ENCODE measurements at regions not wholly inside any gene's neighbourhood (a gene's known extent, or its start where the extent isn't known, plus 50 kb on each side); places are given as distances from the start of the nearest gene placed in this dataset.
"Not testable (repeated sequence)": the region's sequence is repeated elsewhere in the genome, so short reads cannot be mapped to it uniquely, and the experiment has no call there.

DNA sequence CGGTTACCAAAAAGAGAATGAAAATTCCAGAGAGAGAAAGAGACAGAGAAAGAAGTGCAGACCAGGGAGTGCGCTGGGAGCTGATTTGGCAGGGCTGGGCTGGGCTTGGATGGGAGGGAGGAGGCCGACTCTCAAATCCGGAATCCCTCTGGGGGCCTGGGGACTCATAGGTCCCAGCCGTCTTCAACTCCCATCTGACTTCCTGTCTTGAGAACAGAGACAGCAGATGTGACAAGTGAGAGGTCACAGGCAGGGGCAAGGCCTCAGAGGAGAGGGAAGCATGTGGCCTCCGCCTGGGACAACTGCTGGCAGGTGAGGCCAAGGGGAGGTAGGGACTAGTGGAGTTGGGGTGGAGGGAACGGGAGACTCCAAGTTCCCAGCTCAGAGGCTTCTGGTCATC lies 172.9 kb downstream of the GOSR1 start:
- H3K9me3 ChIP-seq (ENCODE audit: control insufficient read depth, low read length); H3K4me3 ChIP-seq (ENCODE audit: low read length); H3K27ac ChIP-seq (ENCODE audit: low read length); DNase-seq; H3K4me1 ChIP-seq (ENCODE audit: control insufficient read depth, insufficient read depth, low read length); ATAC-seq; H3K27me3 ChIP-seq (ENCODE audit: control insufficient read depth, insufficient read depth); intact Hi-C loops (cut with DNase I): not testable (repeated sequence)
- 46% methylated on average over 5 of the region's 7 CpGs for WGBS

DNA sequence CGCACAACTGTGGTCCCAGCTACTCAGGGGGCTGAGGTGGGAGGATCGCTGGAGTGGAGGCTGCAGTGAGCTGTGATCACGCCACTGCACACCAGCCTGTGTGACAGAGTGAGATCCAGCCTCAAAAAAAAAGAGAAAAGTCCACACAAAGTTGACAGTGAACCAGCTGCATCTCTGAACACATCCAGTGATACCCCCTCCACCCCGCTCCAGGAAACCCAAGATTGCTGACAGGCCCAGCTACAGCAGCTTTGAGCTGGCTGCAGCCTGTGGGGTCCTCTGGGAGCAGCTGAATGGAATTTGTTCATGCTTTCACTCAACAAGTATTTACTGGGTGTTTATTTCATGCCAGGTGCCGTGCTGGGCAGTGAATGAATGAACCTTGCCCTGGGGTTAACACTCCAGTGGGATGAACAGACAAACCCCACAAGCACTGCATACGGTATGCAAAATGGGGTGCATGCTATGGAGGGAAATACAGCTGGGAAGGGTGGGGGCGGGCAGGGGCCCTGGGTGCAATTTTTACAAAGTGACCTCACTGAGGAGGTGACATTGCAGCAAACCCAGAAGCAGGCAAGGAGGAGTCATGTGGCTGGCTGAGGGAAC lies 170.9 kb downstream of the GOSR1 start:
- DNase-seq; ATAC-seq; intact Hi-C loops (cut with DNase I); H3K4me3 ChIP-seq (ENCODE audit: low read length); H3K27ac ChIP-seq (ENCODE audit: low read length); H3K4me1 ChIP-seq (ENCODE audit: control insufficient read depth, insufficient read depth, low read length); H3K9me3 ChIP-seq (ENCODE audit: control insufficient read depth, low read length); H3K27me3 ChIP-seq (ENCODE audit: control insufficient read depth, insufficient read depth): not testable (repeated sequence)
- WGBS = 90% methylated on average over 7 of the region's 7 CpGs

DNA sequence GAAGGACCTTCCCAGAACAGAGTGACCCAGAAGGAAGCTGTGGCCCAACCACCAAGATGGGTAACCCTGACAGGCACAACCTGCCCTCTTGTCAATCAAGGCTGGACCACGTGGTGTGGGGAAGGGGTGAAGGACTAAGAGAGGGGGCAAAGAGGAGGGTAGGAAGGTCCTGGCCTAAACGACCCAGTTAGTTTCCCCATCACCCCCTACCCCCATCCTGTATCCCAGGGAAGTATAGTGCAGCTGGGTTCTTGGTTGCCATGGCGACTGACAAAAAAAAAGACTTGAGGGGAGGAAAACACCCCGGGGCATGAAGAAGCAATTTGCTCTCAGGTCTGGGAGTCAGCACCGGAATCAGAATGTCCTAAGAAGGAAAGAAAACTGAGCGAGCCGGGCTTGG lies 168.7 kb downstream of the GOSR1 start:
- H3K4me1 ChIP-seq (ENCODE audit: control insufficient read depth, insufficient read depth, low read length); H3K4me3 ChIP-seq (ENCODE audit: low read length); intact Hi-C loops (cut with DNase I); H3K27ac ChIP-seq (ENCODE audit: low read length); DNase-seq; H3K27me3 ChIP-seq (ENCODE audit: control insufficient read depth, insufficient read depth); ATAC-seq; H3K9me3 ChIP-seq (ENCODE audit: control insufficient read depth, low read length): not testable (repeated sequence)
- 19% methylated on average over 7 of the region's 7 CpGs for WGBS

DNA sequence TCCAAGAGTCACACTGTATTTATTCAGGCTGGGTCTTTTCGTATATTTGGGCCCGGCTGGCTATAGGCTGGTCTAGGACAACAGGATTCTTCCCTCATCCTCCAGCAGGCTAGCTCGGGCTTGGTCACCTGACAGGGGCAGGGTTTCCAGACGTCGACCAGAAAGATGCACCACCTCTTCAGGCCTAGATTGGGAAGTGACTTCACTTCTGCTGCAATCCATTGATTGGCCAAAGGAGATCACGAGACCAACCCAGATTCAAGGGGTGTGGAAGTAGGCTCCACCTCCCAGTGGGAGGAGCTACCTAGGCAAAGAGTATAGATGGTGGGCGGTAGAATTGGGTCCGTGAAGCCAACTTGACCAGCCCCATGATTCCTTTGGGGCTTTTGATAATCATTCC lies 167.5 kb downstream of the GOSR1 start:
- 23% methylated on average over 4 of the region's 8 CpGs for WGBS
- H3K9me3 ChIP-seq (ENCODE audit: control insufficient read depth, low read length); H3K27me3 ChIP-seq (ENCODE audit: control insufficient read depth, insufficient read depth); intact Hi-C loops (cut with DNase I); H3K4me3 ChIP-seq (ENCODE audit: low read length); DNase-seq; H3K27ac ChIP-seq (ENCODE audit: low read length); H3K4me1 ChIP-seq (ENCODE audit: control insufficient read depth, insufficient read depth, low read length): not testable (repeated sequence)
- ATAC-seq = peak; percentile 32 to 52

DNA sequence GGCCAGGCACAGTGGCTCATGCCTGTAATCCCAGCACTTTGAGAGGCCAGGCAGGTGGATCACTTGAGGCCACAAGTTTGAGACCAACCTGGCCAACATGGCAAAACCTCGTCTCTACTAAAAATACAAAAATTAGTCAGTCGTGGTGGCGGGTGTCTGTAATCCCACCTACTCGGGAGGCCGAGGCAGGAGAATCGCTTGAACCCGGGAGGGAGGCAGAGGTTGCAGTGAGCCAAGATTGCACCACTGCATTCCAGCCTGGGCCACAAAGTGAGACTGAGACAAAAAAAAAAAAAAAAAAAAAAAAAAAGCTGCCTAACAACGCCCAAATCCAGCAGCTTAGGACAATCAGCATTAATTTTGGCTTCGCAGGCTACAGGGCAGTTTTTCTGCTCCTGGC lies 167.1 kb downstream of the GOSR1 start:
- ATAC-seq; H3K4me1 ChIP-seq (ENCODE audit: control insufficient read depth, insufficient read depth, low read length); H3K4me3 ChIP-seq (ENCODE audit: low read length); intact Hi-C loops (cut with DNase I); DNase-seq; H3K27me3 ChIP-seq (ENCODE audit: control insufficient read depth, insufficient read depth); H3K9me3 ChIP-seq (ENCODE audit: control insufficient read depth, low read length); H3K27ac ChIP-seq (ENCODE audit: low read length): not testable (repeated sequence)
- 83% methylated on average over 7 of the region's 9 CpGs for WGBS

DNA sequence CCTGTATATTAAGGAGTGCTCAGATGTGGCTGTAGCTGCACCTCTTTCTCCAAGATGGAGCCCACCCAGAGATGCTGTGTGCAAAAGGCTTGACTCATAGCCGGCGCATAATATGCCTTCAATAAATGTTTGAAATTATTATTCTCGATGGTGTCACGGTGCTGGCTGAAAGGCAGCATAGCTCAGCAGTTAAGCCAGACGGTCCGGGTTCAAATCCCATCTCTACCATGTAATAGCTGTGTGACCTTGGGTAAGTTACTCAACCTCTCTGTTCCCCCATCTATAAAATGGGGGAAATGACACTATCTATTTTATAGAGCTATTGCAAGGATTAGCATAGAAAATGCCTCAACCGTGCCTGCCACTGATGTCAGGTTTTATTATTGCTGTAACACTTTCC lies 164.2 kb downstream of the GOSR1 start:
- DNase-seq; H3K4me3 ChIP-seq (ENCODE audit: low read length); H3K27me3 ChIP-seq (ENCODE audit: control insufficient read depth, insufficient read depth); H3K27ac ChIP-seq (ENCODE audit: low read length); intact Hi-C loops (cut with DNase I); H3K9me3 ChIP-seq (ENCODE audit: control insufficient read depth, low read length); ATAC-seq; H3K4me1 ChIP-seq (ENCODE audit: control insufficient read depth, insufficient read depth, low read length): not testable (repeated sequence)
- WGBS = 94% methylated on average over 7 of the region's 7 CpGs

DNA sequence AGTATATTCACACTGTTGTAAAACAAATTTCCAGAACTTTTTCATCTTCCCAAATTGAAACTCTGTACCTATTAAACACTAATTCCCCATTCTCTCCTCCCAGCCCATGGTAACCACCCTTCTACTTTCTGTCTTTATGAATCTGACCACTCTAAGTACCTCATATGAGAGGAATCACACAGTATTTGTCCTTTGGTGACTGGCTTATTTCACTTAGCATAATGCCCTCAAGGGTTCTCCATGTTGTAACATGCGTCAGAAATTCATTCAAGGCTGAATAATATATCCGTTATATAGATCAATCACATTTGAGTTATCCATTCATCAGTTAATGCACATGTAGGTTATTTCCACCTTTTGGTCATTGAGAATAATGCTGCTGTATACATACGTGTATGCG lies 162.2 kb downstream of the GOSR1 start:
- 89% methylated on average over 3 of the region's 4 CpGs for WGBS
- H3K4me3 ChIP-seq (ENCODE audit: low read length); H3K27ac ChIP-seq (ENCODE audit: low read length); H3K27me3 ChIP-seq (ENCODE audit: control insufficient read depth, insufficient read depth); intact Hi-C loops (cut with DNase I); DNase-seq; H3K4me1 ChIP-seq (ENCODE audit: control insufficient read depth, insufficient read depth, low read length); ATAC-seq; H3K9me3 ChIP-seq (ENCODE audit: control insufficient read depth, low read length): not testable (repeated sequence)

DNA sequence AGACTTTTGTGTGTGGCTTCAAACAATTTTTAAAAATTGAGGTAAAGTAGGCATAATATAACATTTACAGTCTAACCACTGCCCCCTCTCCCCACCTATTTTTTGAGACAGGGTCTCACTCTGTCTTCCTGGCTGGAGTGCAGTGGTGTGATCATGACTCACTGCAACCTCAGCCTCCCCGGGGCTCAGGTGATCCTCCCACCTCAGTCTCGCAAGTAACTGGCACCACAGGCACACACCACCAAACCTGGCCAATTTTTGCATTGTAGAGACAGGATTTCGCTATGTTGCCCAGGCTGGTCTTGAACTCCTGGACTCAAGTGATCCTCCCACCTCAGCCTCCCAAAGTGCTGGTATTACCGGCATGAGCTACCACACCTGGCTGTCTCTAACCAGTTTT lies 161.8 kb downstream of the GOSR1 start:
- intact Hi-C loops (cut with DNase I); H3K9me3 ChIP-seq (ENCODE audit: control insufficient read depth, low read length); H3K4me1 ChIP-seq (ENCODE audit: control insufficient read depth, insufficient read depth, low read length); ATAC-seq; DNase-seq; H3K4me3 ChIP-seq (ENCODE audit: low read length); H3K27me3 ChIP-seq (ENCODE audit: control insufficient read depth, insufficient read depth); H3K27ac ChIP-seq (ENCODE audit: low read length): not testable (repeated sequence)
- 80% methylated on average over 3 of the region's 4 CpGs for WGBS

DNA sequence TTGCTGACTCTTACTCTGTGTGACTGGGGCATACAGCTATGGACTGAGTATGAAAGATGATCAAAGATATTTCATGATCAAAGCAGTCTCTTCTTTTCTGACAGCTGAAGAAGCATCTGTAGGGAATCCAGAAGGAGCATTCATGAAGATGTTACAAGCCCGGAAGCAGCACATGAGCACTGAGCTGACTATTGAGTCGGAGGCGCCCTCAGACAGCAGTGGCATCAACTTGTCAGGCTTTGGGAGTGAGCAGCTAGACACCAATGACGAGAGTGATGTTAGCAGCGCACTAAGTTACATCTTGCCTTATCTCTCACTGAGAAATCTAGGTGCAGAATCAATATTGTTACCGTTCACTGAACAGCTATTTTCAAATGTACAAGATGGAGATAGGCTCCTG lies 154.4 kb downstream of the GOSR1 start:
- intact Hi-C loops (cut with DNase I); H3K27ac ChIP-seq (ENCODE audit: low read length); DNase-seq; H3K9me3 ChIP-seq (ENCODE audit: control insufficient read depth, low read length); H3K4me1 ChIP-seq (ENCODE audit: control insufficient read depth, insufficient read depth, low read length); H3K4me3 ChIP-seq (ENCODE audit: low read length); H3K27me3 ChIP-seq (ENCODE audit: control insufficient read depth, insufficient read depth); ATAC-seq: not testable (repeated sequence)
- WGBS = 95% methylated on average over 6 of the region's 6 CpGs

DNA sequence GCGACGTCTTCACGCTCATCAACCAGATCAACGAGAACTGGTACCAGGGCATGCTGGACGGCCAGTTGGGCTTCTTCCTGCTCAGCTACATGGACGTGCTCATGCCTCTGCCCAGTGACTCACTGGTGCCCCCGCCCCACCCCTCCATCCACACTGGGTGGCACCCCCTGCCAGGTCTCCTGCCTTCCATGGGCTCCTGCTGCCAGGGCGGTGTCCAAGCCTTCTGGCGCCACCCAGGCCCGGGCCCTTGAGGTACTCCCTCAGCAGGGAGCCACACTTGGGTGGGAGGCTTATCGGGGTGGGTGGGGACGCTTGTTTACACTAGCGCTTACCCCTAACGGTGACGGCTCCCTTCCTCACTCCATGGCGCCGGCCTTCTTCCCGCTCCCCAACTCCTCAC lies 148.2 kb downstream of the GOSR1 start:
- WGBS = 93% methylated on average over 11 of the region's 18 CpGs
- intact Hi-C loops (cut with DNase I) = not testable (repeated sequence)

DNA sequence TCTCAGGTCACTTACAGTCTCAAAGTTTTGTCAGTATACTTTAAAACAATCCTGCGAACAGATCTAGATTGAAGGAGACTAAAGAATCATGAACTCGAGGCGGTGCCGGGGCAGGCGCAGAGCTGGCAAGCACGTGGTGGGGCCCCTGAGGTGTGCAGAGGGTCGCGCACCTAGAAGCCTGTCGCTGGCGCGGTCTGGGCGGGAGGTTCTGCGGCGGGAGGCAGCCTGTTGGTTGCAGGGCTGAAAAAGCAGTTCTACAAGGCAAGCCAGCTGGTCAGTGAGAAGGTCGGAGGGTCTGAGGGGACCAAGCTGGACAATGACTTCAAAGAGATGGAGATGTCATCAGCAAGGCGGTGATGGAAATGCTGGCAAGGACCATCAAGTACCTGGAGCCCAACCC lies 147.0 kb downstream of the GOSR1 start:
- H3K27ac ChIP-seq (ENCODE audit: low read length); H3K27me3 ChIP-seq (ENCODE audit: control insufficient read depth, insufficient read depth); H3K9me3 ChIP-seq (ENCODE audit: control insufficient read depth, low read length); DNase-seq; H3K4me1 ChIP-seq (ENCODE audit: control insufficient read depth, insufficient read depth, low read length); ATAC-seq; H3K4me3 ChIP-seq (ENCODE audit: low read length); intact Hi-C loops (cut with DNase I): not testable (repeated sequence)
- WGBS = 96% methylated on average over 16 of the region's 16 CpGs

More for the DNA sequence above, 148.2 kb downstream of the GOSR1 start:
- not testable (repeated sequence) for H3K27ac ChIP-seq (ENCODE audit: low read length); H3K4me1 ChIP-seq (ENCODE audit: control insufficient read depth, insufficient read depth, low read length); H3K9me3 ChIP-seq (ENCODE audit: control insufficient read depth, low read length); H3K4me3 ChIP-seq (ENCODE audit: low read length); H3K27me3 ChIP-seq (ENCODE audit: control insufficient read depth, insufficient read depth)
- peak in 1 of 3 donors; percentile 34 for DNase-seq
- peak; percentile 18 to 22 for ATAC-seq

DNA sequence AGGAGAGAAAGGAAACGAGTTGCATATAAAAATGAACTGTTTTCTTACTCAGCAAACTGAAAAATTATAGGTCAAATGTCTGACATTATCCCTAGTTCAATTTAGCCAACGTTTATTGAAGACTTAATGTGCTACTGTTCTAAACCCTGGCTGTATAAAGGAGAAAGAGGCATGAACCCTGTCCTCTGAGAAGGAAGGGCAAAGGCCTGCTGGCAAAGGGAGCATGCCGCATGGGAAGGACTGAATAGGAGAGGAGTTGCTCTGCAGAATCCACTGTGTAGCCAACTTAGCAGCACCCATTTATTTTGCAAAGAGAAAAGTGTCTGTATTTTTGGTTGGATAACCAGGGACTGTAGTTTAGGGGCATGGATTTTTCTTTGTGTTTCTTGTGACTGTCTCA lies 132.5 kb downstream of the GOSR1 start:
- ATAC-seq; H3K4me1 ChIP-seq (ENCODE audit: control insufficient read depth, insufficient read depth, low read length); H3K4me3 ChIP-seq (ENCODE audit: low read length); intact Hi-C loops (cut with DNase I); H3K9me3 ChIP-seq (ENCODE audit: control insufficient read depth, low read length); H3K27me3 ChIP-seq (ENCODE audit: control insufficient read depth, insufficient read depth); DNase-seq; H3K27ac ChIP-seq (ENCODE audit: low read length): not testable (repeated sequence)
- WGBS = 61% methylated on average over 2 of the region's 3 CpGs
